Ectodermal cell (in vitro differentiated cells): ENCODE measurements at regions not wholly inside any gene's neighbourhood (a gene's known extent, or its start where the extent isn't known, plus 50 kb on each side); places are given as distances from the start of the nearest gene placed in this dataset.

Source experiments
- H3K27ac ChIP-seq: 2 replicates; pipeline ENCODE4 v1.7.0; 2013; ENCODE audit warnings: mild to moderate bottlenecking, low read depth, low read length; ENCODE audit not compliant: insufficient read depth, poor library complexity, severe bottlenecking
- H3K27me3 ChIP-seq: 2 replicates; pipeline ENCODE4 v1.7.0; 2013; ENCODE audit warnings: mild to moderate bottlenecking, low read length; ENCODE audit not compliant: insufficient read depth, control insufficient read depth, poor library complexity, severe bottlenecking
- H3K36me3 ChIP-seq: one replicate; pipeline ENCODE4 v1.7.0; 2013; ENCODE audit warnings: low read length; ENCODE audit not compliant: control insufficient read depth, insufficient read depth
- H3K4me1 ChIP-seq: one replicate; pipeline ENCODE4 v1.7.0; 2013; ENCODE audit warnings: low read length; ENCODE audit not compliant: control insufficient read depth, insufficient read depth
- H3K4me3 ChIP-seq: 2 replicates; pipeline ENCODE4 v1.7.0; 2013; ENCODE audit warnings: low read depth, low read length, control low read depth; ENCODE audit not compliant: insufficient read depth
- H3K9me3 ChIP-seq: 2 replicates; pipeline ENCODE4 v1.7.0; 2013; ENCODE audit warnings: mild to moderate bottlenecking, low read length, moderate library complexity; ENCODE audit not compliant: control insufficient read depth
- WGBS, 2 experiments: methylation state at CpG; one replicate each; pipeline ENCODE4 v1.1.7; 2013; ENCODE audit warnings: missing lambda C conversion rate in 2 of 2; 5-methylcytosine and 5-hydroxymethylcytosine counted together

GRCh38 chr2:118530976-118531375, 316.5 kb downstream of the EN1 start:
- Histone ChIP-seq H3K27me3 (peaks cover 11% of the 10 kb centered on the region), H3K27ac (no peak overlapping the region), H3K4me1 (peaks cover 13% of the 10 kb centered on the region), H3K4me3 (no peak overlapping the region), H3K36me3 (no peaks in the 10 kb centered on the region), H3K9me3 (no peaks in the 10 kb centered on the region)
- WGBS, 2 experiments = 90 to 91% methylated on average over 6 of the region's 6 CpGs

- no peaks in the 10 kb centered on the region for H3K36me3 ChIP-seq
- 16 to 23% methylated on average over 4 to 5 of the region's 5 CpGs for WGBS, 2 experiments
- H3K27me3 ChIP-seq = peaks cover 9% of the 10 kb centered on the region
- H3K9me3 ChIP-seq = no peaks in the 10 kb centered on the region
- peaks cover 13% of the 10 kb centered on the region for H3K4me1 ChIP-seq
- H3K27ac ChIP-seq = no peak overlapping the region
- no peak overlapping the region for H3K4me3 ChIP-seq
These were observed 317.4 kb downstream of the EN1 start for GRCh38 chr2:118529908-118530599.

- H3K27ac ChIP-seq = no peak overlapping the region
- no peaks in the 10 kb centered on the region for H3K9me3 ChIP-seq
- H3K36me3 ChIP-seq = no peaks in the 10 kb centered on the region
- H3K4me3 ChIP-seq = no peak overlapping the region
- peaks cover 9% of the 10 kb centered on the region for H3K27me3 ChIP-seq
- 93 to 95% methylated on average over 4 of the region's 4 CpGs for WGBS, 2 experiments
- H3K4me1 ChIP-seq = peaks cover 13% of the 10 kb centered on the region
These were observed 319.9 kb downstream of the EN1 start for GRCh38 chr2:118527571-118527970.

- Histone ChIP-seq H3K4me3 (no peak overlapping the region), H3K27me3 (peaks cover 9% of the 10 kb centered on the region), H3K27ac (no peak overlapping the region), H3K4me1 (peaks cover 9% of the 10 kb centered on the region), H3K9me3 (no peaks in the 10 kb centered on the region), H3K36me3 (no peaks in the 10 kb centered on the region)
These were observed 322.1 kb downstream of the EN1 start for GRCh38 chr2:118525346-118525745.

GRCh38 chr2:118524911-118525310, 322.5 kb downstream of the EN1 start:
- H3K9me3 ChIP-seq = no peaks in the 10 kb centered on the region
- peaks cover 9% of the 10 kb centered on the region for H3K27me3 ChIP-seq
- H3K36me3 ChIP-seq = no peaks in the 10 kb centered on the region
- H3K4me3 ChIP-seq = no peak overlapping the region
- no peak overlapping the region for H3K27ac ChIP-seq
- peaks cover 7% of the 10 kb centered on the region for H3K4me1 ChIP-seq

GRCh38 chr2:118523761-118524160, 323.7 kb downstream of the EN1 start:
- Histone ChIP-seq H3K4me3 (no peak overlapping the region), H3K4me1 (no peaks in the 10 kb centered on the region), H3K27me3 (peaks cover 8% of the 10 kb centered on the region), H3K36me3 (no peaks in the 10 kb centered on the region), H3K27ac (no peak overlapping the region), H3K9me3 (peaks cover 1% of the 10 kb centered on the region)
- 92 to 95% methylated on average over 3 of the region's 3 CpGs for WGBS, 2 experiments

GRCh38 chr2:118521960-118522359, 325.5 kb downstream of the EN1 start:
- Histone ChIP-seq H3K27me3 (no peaks in the 10 kb centered on the region), H3K4me3 (no peak overlapping the region), H3K27ac (no peak overlapping the region), H3K9me3 (peaks cover 2% of the 10 kb centered on the region), H3K36me3 (no peaks in the 10 kb centered on the region), H3K4me1 (no peaks in the 10 kb centered on the region)
- WGBS, 2 experiments = 89 to 96% methylated on average over 1 of the region's 1 CpG

GRCh38 chr2:118521272-118521671, 326.2 kb downstream of the EN1 start:
- Histone ChIP-seq H3K27ac (no peak overlapping the region), H3K4me1 (no peaks in the 10 kb centered on the region), H3K27me3 (no peaks in the 10 kb centered on the region), H3K4me3 (no peak overlapping the region), H3K36me3 (no peaks in the 10 kb centered on the region), H3K9me3 (peaks cover 2% of the 10 kb centered on the region)
- 97 to 98% methylated on average over 3 of the region's 3 CpGs for WGBS, 2 experiments

GRCh38 chr2:118520246-118520645, 327.2 kb downstream of the EN1 start:
- 95 to 96% methylated on average over 4 of the region's 4 CpGs for WGBS, 2 experiments
- Histone ChIP-seq H3K27ac (no peak overlapping the region), H3K4me3 (no peak overlapping the region), H3K4me1 (no peaks in the 10 kb centered on the region), H3K27me3 (no peaks in the 10 kb centered on the region), H3K36me3 (no peaks in the 10 kb centered on the region), H3K9me3 (peaks cover 2% of the 10 kb centered on the region)

GRCh38 chr2:118519511-118519910, 327.9 kb downstream of the EN1 start:
- Histone ChIP-seq H3K4me3 (no peak overlapping the region), H3K4me1 (no peaks in the 10 kb centered on the region), H3K9me3 (peaks cover 2% of the 10 kb centered on the region), H3K27ac (no peak overlapping the region), H3K36me3 (no peaks in the 10 kb centered on the region), H3K27me3 (no peaks in the 10 kb centered on the region)

- Histone ChIP-seq H3K9me3 (no peaks in the 10 kb centered on the region), H3K36me3 (no peaks in the 10 kb centered on the region), H3K27me3 (no peaks in the 10 kb centered on the region), H3K4me1 (no peaks in the 10 kb centered on the region), H3K27ac (no peak overlapping the region), H3K4me3 (no peak overlapping the region)
- WGBS, 2 experiments = 91 to 98% methylated on average over 3 of the region's 4 CpGs
These were observed 336.6 kb downstream of the EN1 start for GRCh38 chr2:118510807-118511206.
